AG10803 (cell line): ENCODE measurements at regions not wholly inside any gene's neighbourhood (a gene's known extent, or its start where the extent isn't known, plus 50 kb on each side); places are given as distances from the start of the nearest gene placed in this dataset.
"Not testable (repeated sequence)": the region's sequence is repeated elsewhere in the genome, so short reads cannot be mapped to it uniquely, and the experiment has no call there.

Experiments used
- DNase-seq: peaks from one replicate; pipeline ENCODE4 v3.0.0; 2010; ENCODE audit warnings: low read depth
- H3K4me3 ChIP-seq: 2 replicates; pipeline ENCODE4 v1.5.1; 2011; ENCODE audit warnings: mild to moderate bottlenecking, low read length, control low read depth
- CTCF ChIP-seq: conservative IDR thresholded peaks from 2 replicates; pipeline ENCODE4 v1.5.1; 2011; ENCODE audit warnings: mild to moderate bottlenecking, low read length, control low read depth, inconsistent platforms

DNA sequence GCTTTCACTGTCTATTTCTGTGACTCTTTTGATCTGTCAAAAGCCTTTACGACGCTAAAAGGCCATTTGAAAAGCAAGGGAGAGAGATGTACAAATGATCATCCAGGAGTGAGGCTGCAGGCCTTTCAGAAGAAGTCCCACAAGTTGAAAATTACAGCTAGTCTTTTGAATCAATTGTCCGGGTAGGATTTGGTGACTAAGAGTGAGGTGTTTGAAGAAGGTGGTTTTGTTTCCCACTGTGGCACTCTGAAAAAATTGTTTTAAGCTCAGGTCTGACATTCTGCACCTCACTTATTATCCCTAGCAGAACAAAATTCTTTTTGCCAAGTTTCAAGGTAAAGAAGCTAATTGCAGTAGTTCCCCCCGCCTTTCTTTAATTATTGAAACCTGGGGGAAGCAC, 50.8 kb upstream of the TMEM108 start:
- DNase-seq = no peak
- TF ChIP-seq CTCF = no peak
- no peak overlapping the region for H3K4me3 ChIP-seq

DNA sequence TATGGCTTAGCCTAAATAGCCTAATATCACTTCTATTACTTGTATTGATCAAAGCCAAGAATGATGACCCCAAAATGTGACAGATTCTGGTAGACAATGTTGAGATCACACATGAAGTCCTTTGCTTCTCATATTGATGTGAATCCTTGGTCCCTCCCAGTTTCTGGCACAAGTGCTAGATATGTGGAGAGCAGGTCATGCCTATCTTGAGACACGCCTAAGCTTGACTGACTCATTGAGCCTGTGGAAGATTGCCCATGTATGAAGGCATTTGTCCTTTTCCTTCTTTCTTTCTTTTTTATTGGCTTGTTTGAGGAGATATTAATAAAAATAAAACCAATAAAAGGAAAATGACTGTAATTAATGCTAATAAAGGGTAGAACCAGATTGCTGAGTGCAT, 54.0 kb upstream of the TMEM108 start:
- DNase-seq = no peak
- H3K4me3 ChIP-seq = no peak overlapping the region
- TF ChIP-seq CTCF = no peak

GRCh38 chr3:132983143-132983770, 54.9 kb upstream of the TMEM108 start:
- H3K4me3 ChIP-seq = no peak overlapping the region
- TF ChIP-seq CTCF = no peak
- DNase-seq = no peak

DNA sequence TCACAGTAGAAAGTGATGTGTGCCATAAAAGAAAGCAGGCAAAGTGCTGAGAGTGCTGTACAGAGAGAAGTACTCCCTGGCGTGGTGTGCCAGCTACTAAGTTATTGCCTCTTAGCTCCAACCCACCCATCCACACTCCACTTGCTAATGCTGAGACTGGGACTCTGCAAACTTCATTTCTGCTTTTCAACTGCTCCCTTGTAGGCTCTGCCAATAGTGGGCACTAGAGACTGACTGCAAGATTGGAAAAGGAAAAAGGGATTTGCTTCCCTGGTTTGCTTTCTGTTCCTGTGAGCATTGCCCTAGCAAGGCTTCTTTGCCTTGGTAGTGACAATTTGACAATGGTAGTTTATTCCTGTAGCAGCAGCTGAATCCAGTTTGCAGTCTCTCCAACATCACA, 56.5 kb upstream of the TMEM108 start:
- no peak for DNase-seq
- TF ChIP-seq CTCF = no peak
- H3K4me3 ChIP-seq = no peak overlapping the region

DNA sequence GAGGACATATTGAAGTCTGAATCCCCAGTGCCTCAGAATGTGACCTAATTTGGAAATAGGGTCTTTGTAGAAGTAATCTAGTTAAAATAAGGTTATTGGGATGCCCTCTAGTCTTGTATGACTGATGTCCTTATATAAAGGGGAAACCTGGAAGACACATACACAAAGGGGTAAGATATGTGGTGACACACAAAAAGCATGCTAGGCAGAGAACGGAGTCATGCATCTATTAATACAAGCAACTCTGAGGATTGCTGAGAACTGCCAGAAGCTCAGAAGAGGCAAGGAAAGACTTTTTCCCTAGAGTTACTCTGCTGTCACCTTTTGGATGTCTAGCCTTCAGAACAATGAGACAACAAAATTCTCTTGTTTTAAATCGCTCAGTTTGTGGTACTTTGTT, 58.1 kb upstream of the TMEM108 start:
- no peak overlapping the region for H3K4me3 ChIP-seq
- no peak for DNase-seq
- no peak for TF ChIP-seq CTCF

GRCh38 chr3:132979606-132980005, 58.6 kb upstream of the TMEM108 start:
- no peak for DNase-seq
- TF ChIP-seq CTCF = no peak

DNA sequence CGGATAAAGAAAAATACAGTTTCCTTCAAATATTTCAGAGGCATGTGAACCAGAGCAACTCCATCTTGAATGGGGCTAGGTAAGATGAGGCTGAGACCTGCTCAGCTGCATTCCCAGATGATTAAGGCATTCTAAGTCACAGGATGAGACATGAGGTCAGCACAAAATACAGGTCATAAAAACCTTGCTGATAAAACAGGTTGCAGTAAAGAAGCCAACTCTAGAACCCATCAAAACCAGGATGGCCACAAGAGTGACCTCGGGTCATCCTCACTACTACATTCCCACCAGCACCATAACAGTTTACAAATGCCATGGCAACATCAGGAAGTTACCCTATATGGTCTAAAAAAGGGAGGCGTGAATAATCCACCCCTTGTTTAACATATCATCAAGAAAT, 59.2 kb upstream of the TMEM108 start:
- not testable (repeated sequence) for H3K4me3 ChIP-seq, DNase-seq

More at GRCh38 chr3:132979606-132980005, 58.6 kb upstream of the TMEM108 start:
- no peak overlapping the region for H3K4me3 ChIP-seq

GRCh38 chr3:132978464-132978863, 59.7 kb upstream of the TMEM108 start:
- TF ChIP-seq CTCF = no peak
- DNase-seq = no peak
- H3K4me3 ChIP-seq = no peak overlapping the region
